ENCODE measurements at regions not wholly inside any gene's neighbourhood (a gene's known extent, or its start where the extent isn't known, plus 50 kb on each side); places are given as distances from the start of the nearest gene placed in this dataset.

DNA sequence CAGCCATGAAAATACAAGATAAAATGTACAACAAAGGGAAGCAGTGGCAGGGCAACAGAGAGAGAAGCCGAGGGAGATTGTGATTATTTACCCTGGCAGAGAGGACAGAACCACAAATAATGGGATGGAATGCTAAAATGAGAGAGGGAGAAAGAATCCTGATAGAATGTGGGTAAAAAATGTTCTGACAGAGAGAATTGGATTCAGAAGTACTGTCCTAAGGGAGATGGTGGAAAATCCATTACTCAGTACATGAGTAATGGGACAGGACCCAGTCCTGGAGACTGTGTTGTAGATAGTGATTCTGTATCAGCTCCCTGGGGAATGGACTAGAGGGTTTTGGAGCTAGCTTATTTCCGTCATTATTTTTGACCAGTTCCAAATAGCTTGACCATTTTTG is 831.5 kb downstream of the MAT2B start:
- TF ChIP-seq HNF4G (IDR thresholded peaks at IDR 0.05), result no peak
- no peak for TF ChIP-seq RXRA (IDR thresholded peaks at IDR 0.05)
- TF ChIP-seq, protein P1, sequence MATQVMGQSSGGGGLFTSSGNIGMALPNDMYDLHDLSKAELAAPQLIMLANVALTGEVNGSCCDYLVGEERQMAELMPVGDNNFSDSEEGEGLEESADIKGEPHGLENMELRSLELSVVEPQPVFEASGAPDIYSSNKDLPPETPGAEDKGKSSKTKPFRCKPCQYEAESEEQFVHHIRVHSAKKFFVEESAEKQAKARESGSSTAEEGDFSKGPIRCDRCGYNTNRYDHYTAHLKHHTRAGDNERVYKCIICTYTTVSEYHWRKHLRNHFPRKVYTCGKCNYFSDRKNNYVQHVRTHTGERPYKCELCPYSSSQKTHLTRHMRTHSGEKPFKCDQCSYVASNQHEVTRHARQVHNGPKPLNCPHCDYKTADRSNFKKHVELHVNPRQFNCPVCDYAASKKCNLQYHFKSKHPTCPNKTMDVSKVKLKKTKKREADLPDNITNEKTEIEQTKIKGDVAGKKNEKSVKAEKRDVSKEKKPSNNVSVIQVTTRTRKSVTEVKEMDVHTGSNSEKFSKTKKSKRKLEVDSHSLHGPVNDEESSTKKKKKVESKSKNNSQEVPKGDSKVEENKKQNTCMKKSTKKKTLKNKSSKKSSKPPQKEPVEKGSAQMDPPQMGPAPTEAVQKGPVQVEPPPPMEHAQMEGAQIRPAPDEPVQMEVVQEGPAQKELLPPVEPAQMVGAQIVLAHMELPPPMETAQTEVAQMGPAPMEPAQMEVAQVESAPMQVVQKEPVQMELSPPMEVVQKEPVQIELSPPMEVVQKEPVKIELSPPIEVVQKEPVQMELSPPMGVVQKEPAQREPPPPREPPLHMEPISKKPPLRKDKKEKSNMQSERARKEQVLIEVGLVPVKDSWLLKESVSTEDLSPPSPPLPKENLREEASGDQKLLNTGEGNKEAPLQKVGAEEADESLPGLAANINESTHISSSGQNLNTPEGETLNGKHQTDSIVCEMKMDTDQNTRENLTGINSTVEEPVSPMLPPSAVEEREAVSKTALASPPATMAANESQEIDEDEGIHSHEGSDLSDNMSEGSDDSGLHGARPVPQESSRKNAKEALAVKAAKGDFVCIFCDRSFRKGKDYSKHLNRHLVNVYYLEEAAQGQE (IDR thresholded peaks at IDR 0.05), result no peak
- DNase-seq (ENCODE audit: low spot score), result no peak
- Histone ChIP-seq H3K9me3 (ENCODE audit: control insufficient read depth in 4 of 4, low read length in 3 of 4) (no peaks in the 10 kb centered on the region), H3K27me3 (ENCODE audit: control insufficient read depth in 4 of 4, insufficient read depth in 4 of 4, low read length in 3 of 4) (no peaks in the 10 kb centered on the region), H3K9ac (ENCODE audit: low read depth in 1 of 2, low read length in 2 of 2) (no peak overlapping the region), H3K4me3 (ENCODE audit: low read depth in 1 of 3, low read length in 3 of 3) (no peak overlapping the region), H3K36me3 (ENCODE audit: control insufficient read depth in 4 of 4, insufficient read depth in 3 of 4, low read depth in 1 of 4, low read length in 3 of 4) (no peaks in the 10 kb centered on the region), H3K4me1 (ENCODE audit: control insufficient read depth in 4 of 4, insufficient read depth in 4 of 4, low read length in 3 of 4) (no peaks in the 10 kb centered on the region), H3K27ac (ENCODE audit: low read depth in 1 of 2, low read length in 2 of 2) (no peak overlapping the region)
- WGBS, result 72% methylated on average over 2 of the region's 2 CpGs

DNA sequence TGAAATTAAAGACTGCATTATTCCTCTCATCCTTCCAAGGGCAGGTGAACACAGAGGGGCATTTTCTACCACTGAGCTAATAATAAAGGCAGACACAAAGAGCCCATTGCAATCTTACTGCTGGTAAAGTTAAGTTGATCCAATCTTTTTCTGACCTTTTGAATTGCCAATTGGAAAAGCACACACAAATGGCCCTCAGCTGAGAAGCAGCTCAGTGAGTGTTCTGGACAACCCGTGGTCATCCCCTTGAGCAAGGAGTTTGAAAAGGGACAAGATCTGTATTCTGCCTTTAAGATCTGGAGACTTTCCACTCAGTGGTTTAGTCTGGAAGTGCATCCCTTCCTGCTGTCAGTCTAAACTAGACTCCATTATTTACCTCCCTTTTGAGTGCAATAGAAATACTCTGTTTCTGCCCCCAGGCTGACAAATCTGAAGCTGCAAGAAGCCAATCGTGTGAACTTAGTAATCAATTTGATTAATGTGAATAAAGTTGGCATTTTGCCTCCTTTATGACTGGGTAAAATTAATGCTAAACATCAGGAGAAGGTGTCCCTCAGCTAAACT is 835.7 kb downstream of the MAT2B start:
- Histone ChIP-seq H3K27me3 (ENCODE audit: control insufficient read depth in 4 of 4, insufficient read depth in 4 of 4, low read length in 3 of 4) (no peaks in the 10 kb centered on the region), H3K27ac (ENCODE audit: low read depth in 1 of 2, low read length in 2 of 2) (no peak overlapping the region), H3K36me3 (ENCODE audit: control insufficient read depth in 4 of 4, insufficient read depth in 3 of 4, low read depth in 1 of 4, low read length in 3 of 4) (no peaks in the 10 kb centered on the region), H3K9me3 (ENCODE audit: control insufficient read depth in 4 of 4, low read length in 3 of 4) (no peaks in the 10 kb centered on the region), H3K4me3 (ENCODE audit: low read depth in 1 of 3, low read length in 3 of 3) (no peak overlapping the region), H3K9ac (ENCODE audit: low read depth in 1 of 2, low read length in 2 of 2) (no peak overlapping the region), H3K4me1 (ENCODE audit: control insufficient read depth in 4 of 4, insufficient read depth in 4 of 4, low read length in 3 of 4) (no peaks in the 10 kb centered on the region)
- no peak for DNase-seq (ENCODE audit: low spot score)
- 52% methylated on average over 2 of the region's 2 CpGs for WGBS
- no peak for TF ChIP-seq HNF4A (conservative IDR thresholded peaks at IDR 0.05)
- TF ChIP-seq, protein P2, sequence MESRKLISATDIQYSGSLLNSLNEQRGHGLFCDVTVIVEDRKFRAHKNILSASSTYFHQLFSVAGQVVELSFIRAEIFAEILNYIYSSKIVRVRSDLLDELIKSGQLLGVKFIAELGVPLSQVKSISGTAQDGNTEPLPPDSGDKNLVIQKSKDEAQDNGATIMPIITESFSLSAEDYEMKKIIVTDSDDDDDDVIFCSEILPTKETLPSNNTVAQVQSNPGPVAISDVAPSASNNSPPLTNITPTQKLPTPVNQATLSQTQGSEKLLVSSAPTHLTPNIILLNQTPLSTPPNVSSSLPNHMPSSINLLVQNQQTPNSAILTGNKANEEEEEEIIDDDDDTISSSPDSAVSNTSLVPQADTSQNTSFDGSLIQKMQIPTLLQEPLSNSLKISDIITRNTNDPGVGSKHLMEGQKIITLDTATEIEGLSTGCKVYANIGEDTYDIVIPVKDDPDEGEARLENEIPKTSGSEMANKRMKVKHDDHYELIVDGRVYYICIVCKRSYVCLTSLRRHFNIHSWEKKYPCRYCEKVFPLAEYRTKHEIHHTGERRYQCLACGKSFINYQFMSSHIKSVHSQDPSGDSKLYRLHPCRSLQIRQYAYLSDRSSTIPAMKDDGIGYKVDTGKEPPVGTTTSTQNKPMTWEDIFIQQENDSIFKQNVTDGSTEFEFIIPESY (IDR thresholded peaks at IDR 0.05), result no peak
- TF ChIP-seq, protein P3, sequence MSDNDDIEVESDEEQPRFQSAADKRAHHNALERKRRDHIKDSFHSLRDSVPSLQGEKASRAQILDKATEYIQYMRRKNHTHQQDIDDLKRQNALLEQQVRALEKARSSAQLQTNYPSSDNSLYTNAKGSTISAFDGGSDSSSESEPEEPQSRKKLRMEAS (IDR thresholded peaks at IDR 0.05), result no peak
- no peak for TF ChIP-seq NR2F2 (IDR thresholded peaks at IDR 0.05)
- no peak for TF ChIP-seq TAF1 (conservative IDR thresholded peaks at IDR 0.05)
- TF ChIP-seq SP1 (IDR thresholded peaks at IDR 0.05), result no peak
- no peak for TF ChIP-seq HNF4G (IDR thresholded peaks at IDR 0.05)
- TF ChIP-seq YY1 (IDR thresholded peaks at IDR 0.05), result no peak
- no peak for TF ChIP-seq FOXA2 (IDR thresholded peaks at IDR 0.05)
- TF ChIP-seq, protein P4, sequence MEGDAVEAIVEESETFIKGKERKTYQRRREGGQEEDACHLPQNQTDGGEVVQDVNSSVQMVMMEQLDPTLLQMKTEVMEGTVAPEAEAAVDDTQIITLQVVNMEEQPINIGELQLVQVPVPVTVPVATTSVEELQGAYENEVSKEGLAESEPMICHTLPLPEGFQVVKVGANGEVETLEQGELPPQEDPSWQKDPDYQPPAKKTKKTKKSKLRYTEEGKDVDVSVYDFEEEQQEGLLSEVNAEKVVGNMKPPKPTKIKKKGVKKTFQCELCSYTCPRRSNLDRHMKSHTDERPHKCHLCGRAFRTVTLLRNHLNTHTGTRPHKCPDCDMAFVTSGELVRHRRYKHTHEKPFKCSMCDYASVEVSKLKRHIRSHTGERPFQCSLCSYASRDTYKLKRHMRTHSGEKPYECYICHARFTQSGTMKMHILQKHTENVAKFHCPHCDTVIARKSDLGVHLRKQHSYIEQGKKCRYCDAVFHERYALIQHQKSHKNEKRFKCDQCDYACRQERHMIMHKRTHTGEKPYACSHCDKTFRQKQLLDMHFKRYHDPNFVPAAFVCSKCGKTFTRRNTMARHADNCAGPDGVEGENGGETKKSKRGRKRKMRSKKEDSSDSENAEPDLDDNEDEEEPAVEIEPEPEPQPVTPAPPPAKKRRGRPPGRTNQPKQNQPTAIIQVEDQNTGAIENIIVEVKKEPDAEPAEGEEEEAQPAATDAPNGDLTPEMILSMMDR (IDR thresholded peaks at IDR 0.05; ENCODE audit: low read depth, low read length, missing input control), result no peak
- no peak for TF ChIP-seq EGR1 (IDR thresholded peaks at IDR 0.05; ENCODE audit: low read depth in 2 of 2)
- TF ChIP-seq RXRA (IDR thresholded peaks at IDR 0.05), result no peak
- no peak for TF ChIP-seq FOXA1 (IDR thresholded peaks at IDR 0.05)

Measured in liver (tissue), 8 donors.